Transverse colon (tissue), 4 donors: ENCODE measurements at regions not wholly inside any gene's neighbourhood (a gene's known extent, or its start where the extent isn't known, plus 50 kb on each side); places are given as distances from the start of the nearest gene placed in this dataset.

Experiments
- EP300 ChIP-seq: sonication (generic); formaldehyde crosslinking; IDR thresholded peaks from one replicate; pipeline ENCODE4 v1.6.1; 2017; ENCODE audit warnings: antibody characterized with exemption, low read depth
- POLR2A ChIP-seq: fragments of 450-650 bp; IDR thresholded peaks from one replicate; pipeline ENCODE4 v1.6.1; 2016; ENCODE audit warnings: antibody characterized with exemption, mild to moderate bottlenecking, moderate library complexity
- POLR2AphosphoS5 ChIP-seq, 3 donors: sonication (generic); formaldehyde crosslinking; IDR thresholded peaks; one replicate each; pipeline ENCODE4 v1.6.1; 2016; ENCODE audit warnings: antibody characterized with exemption in 3 of 3
- TF ChIP-seq, protein P1 (sequence below), 5 experiments: fragments of 200-600 bp in 3 of 5; fragments of 450-650 bp in 2 of 5; sonication (generic) in 3 of 5; IDR thresholded peaks; 1 replicate in 2 of 5; 2 replicates in 3 of 5; pipeline ENCODE4 v1.5.1; 2016 to 2017; ENCODE audit warnings: antibody characterized with exemption in 5 of 5, inconsistent platforms in 3 of 5, mild to moderate bottlenecking in 2 of 5, moderate library complexity in 1 of 5

DNA sequence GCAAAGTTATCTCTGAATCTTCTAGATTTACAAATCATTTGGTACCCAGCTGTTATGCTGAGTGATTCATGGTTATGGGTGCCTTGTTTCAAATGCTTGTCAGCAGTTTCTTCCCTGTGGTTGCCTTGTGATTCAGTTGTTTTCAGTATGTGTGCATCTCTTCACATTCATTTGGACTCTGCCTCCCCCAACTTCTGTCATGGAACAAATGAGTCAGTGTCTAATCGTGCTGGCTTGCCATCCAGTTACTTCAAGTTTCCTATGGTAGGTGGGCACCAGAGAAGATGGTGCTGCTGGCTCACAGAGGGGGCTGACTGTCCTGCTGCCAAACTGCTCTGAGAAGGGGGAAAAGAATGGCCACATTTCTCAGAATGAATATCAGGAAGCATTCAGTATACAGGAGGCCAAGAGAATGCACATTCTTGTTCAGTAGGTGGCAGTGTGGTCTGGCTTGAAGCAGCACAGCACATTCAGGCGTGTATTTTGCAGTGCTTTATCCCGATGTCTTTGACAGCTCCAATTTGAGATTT, 260.9 kb downstream of the GLUD2 start:
- no peak for TF ChIP-seq POLR2A
- TF ChIP-seq, protein P1, sequence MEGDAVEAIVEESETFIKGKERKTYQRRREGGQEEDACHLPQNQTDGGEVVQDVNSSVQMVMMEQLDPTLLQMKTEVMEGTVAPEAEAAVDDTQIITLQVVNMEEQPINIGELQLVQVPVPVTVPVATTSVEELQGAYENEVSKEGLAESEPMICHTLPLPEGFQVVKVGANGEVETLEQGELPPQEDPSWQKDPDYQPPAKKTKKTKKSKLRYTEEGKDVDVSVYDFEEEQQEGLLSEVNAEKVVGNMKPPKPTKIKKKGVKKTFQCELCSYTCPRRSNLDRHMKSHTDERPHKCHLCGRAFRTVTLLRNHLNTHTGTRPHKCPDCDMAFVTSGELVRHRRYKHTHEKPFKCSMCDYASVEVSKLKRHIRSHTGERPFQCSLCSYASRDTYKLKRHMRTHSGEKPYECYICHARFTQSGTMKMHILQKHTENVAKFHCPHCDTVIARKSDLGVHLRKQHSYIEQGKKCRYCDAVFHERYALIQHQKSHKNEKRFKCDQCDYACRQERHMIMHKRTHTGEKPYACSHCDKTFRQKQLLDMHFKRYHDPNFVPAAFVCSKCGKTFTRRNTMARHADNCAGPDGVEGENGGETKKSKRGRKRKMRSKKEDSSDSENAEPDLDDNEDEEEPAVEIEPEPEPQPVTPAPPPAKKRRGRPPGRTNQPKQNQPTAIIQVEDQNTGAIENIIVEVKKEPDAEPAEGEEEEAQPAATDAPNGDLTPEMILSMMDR (IDR thresholded peaks at IDR 0.05), result peak in 3 of 5 experiments; percentile 14 to 29 (median 22)
- TF ChIP-seq POLR2AphosphoS5 (IDR thresholded peaks at IDR 0.05), result no peak
- no peak for TF ChIP-seq EP300
